Activated CD8-positive, alpha-beta memory T cell treated with anti-CD3 and anti-CD28 coated beads, Interleukin-2, amount 10 ng/mL, durations not matched to agents 7 days and 5 days (primary cell): ENCODE measurements at regions not wholly inside any gene's neighbourhood (a gene's known extent, or its start where the extent isn't known, plus 50 kb on each side); places are given as distances from the start of the nearest gene placed in this dataset.
"Not testable (repeated sequence)": the region's sequence is repeated elsewhere in the genome, so short reads cannot be mapped to it uniquely, and the experiment has no call there.

Source experiments
- ATAC-seq: fragments of 150-1000 bp; cut with Tn5 transposase; one replicate; pipeline ENCODE4 v1.10.0; 2021; ENCODE audit warnings: moderate library complexity
- CTCF ChIA-PET: fragments of 350-600 bp; sonication (Branson Sonifier 250); formaldehyde crosslinking; loops from one replicate; lab custom pipeline; 2021; ENCODE audit warnings: antibody characterized with exemption; lab: Charles Lee
- DNase-seq: peaks from one replicate; pipeline ENCODE4 v3.0.0-alpha.2; 2020
- H3K27ac Mint-ChIP-seq: one replicate; pipeline ENCODE4 v1.8.0; 2021; ENCODE audit warnings: mild to moderate bottlenecking, mixed read lengths
- H3K27me3 Mint-ChIP-seq: one replicate; pipeline ENCODE4 v1.8.0; 2021; ENCODE audit warnings: mixed read lengths
- H3K36me3 Mint-ChIP-seq: one replicate; pipeline ENCODE4 v1.8.0; 2021; ENCODE audit warnings: mild to moderate bottlenecking, mixed read lengths
- H3K4me1 Mint-ChIP-seq: one replicate; pipeline ENCODE4 v1.8.0; 2021; ENCODE audit warnings: mixed read lengths
- H3K4me3 Mint-ChIP-seq: one replicate; pipeline ENCODE4 v1.8.0; 2021; ENCODE audit warnings: mild to moderate bottlenecking, moderate library complexity, mixed read lengths
- H3K9me3 Mint-ChIP-seq: one replicate; pipeline ENCODE4 v1.8.0; 2022; ENCODE audit warnings: low read depth, mixed read lengths

DNA sequence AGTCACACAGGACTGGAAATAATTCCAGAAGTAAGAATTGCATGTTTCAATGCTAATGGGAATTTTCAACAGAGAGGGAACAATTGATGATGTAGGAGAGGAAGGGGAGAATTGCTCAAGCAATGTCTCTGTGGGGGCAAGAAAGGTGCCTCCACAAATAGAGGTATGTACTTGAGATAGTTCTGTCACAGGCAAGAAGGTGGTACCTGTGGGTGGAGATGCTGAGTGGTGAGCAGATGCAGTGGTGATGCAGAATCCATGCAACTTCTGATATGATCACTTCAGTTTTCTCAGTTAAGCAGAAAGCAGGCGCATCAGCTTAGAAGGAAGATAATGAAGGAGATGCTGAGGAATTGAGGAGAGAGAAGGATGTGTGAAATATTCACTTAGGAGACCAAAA, 55.1 kb upstream of the SEC24B start:
- Mint-ChIP-seq H3K27me3 (peaks cover 17% of the 10 kb centered on the region), H3K4me3 (no peak overlapping the region), H3K36me3 (no peaks in the 10 kb centered on the region), H3K27ac (no peak overlapping the region), H3K4me1 (no peaks in the 10 kb centered on the region), H3K9me3 (no peaks in the 10 kb centered on the region)
- CTCF ChIA-PET, result no interaction called here
- no peak for DNase-seq
- no peak for ATAC-seq

DNA sequence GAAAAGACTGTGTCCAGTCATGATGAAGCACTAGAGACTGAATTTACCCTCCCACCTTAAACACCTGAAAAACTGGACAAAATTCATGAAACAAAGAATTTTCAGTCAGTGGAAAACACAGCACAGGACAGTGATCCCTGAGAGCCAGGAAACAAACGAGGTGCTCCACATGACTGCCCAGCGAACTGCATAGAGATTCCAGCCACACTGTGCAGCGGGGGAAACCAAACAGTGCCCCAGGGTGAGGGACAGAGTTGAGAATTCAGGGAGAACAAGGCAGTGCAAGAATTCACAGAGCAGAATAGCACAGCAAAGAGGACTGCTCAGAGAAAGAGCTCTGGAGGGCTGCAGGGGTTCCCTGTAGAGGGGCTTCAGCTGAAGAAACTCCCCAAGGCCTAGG, 55.5 kb upstream of the SEC24B start:
- CTCF ChIA-PET, result no interaction called here
- no peaks in the 10 kb centered on the region for H3K4me1 Mint-ChIP-seq
- H3K27me3 Mint-ChIP-seq, result peaks cover 21% of the 10 kb centered on the region
- H3K4me3 Mint-ChIP-seq, result no peak overlapping the region
- no peaks in the 10 kb centered on the region for H3K36me3 Mint-ChIP-seq
- H3K27ac Mint-ChIP-seq, result no peak overlapping the region
- DNase-seq (no peak), ATAC-seq (no peak)
- no peaks in the 10 kb centered on the region for H3K9me3 Mint-ChIP-seq

DNA sequence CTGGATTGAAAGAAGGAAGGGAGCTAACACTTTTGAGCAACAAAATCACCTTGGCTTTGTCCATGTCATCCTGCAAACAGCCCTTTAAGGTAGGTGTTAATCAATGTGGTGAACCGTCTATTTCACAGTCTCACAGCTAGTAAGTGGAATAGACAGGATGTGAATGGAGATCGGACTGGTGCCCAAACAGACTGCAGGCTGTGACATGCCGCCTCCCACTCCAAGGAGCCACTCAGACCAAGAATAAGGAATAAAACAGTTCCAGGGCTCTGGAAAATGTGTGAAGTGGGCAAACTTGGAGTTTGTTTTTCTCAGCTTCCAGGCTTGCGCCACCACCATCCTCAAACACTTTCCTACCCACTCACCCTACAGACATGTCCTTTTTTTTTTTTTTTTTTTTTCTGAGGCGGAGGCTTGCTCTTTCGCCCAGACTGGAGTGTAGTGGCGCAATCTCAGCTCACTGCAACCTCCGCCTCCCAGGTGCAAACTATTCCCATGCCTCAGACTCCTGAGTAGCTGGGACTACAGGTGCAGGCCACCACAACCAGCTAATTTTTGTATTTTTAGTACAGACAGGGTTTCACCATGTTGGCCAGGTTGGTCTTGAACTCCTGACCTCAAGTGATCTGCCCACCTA, 57.7 kb upstream of the SEC24B start:
- Mint-ChIP-seq H3K4me3 (no peak overlapping the region), H3K27ac (no peak overlapping the region), H3K4me1 (no peaks in the 10 kb centered on the region), H3K27me3 (peaks cover 36% of the 10 kb centered on the region), H3K9me3 (no peaks in the 10 kb centered on the region), H3K36me3 (no peaks in the 10 kb centered on the region)
- ATAC-seq (no peak), DNase-seq (no peak)
- CTCF ChIA-PET, result interaction anchor here (0.7 to 0.8 kb wide), 2 partner anchors 782 to 1142 kb away, joined by 3 read pairs; no protein-coding TSS in a partner anchor

DNA sequence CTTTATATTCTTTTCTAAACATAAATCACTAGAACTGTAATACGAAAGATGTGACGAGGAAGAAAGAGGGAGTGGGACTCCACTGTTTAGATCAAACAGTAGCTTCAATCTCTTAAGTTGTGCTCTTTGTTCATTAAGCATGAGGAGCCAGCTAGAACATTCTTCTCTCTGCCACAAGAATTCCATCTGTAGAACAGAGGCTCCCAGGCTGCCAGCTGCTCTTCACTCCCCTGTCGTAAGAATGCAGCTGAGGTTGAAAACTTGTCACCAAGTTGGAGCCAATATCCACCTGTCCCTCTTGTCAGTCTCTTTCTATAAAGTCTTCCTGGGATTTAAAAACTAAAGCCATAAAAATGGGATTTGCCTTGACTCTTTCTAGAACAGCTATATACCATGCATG, 65.0 kb upstream of the SEC24B start:
- CTCF ChIA-PET, result interaction anchor here (1.1 kb wide), 1 partner anchor 10 kb away, joined by 3 read pairs; no protein-coding TSS in a partner anchor
- ATAC-seq (no peak), DNase-seq (no peak)
- H3K27ac Mint-ChIP-seq, result no peak overlapping the region
- H3K4me1 Mint-ChIP-seq, result peaks cover 3% of the 10 kb centered on the region
- H3K9me3 Mint-ChIP-seq, result no peaks in the 10 kb centered on the region
- H3K27me3 Mint-ChIP-seq, result peaks cover 56% of the 10 kb centered on the region
- no peak overlapping the region for H3K4me3 Mint-ChIP-seq
- H3K36me3 Mint-ChIP-seq, result peaks cover 7% of the 10 kb centered on the region

DNA sequence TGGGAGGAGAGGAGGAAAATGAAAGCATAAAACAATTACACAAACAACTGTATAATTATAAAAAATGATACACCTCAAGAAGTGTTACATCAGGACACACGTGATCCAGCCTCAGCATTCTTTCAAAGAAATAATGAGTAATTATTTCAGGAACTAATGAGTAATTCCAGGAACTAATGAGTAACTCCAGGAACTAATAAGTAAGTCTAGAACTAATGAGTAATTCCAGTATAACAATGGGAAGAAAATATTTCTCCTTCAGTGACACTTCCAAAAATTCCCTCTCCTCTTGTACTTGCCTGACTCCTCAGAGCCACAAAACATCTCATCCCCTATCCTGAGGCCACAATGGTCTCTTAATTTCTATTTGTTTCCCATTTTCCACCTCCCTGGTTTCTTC, 63.5 kb upstream of the COL25A1 start:
- no peak overlapping the region for H3K27ac Mint-ChIP-seq
- DNase-seq (no peak), ATAC-seq (no peak)
- H3K27me3 Mint-ChIP-seq, result peaks cover 52% of the 10 kb centered on the region
- H3K9me3 Mint-ChIP-seq, result no peaks in the 10 kb centered on the region
- no peak overlapping the region for H3K4me3 Mint-ChIP-seq
- H3K36me3 Mint-ChIP-seq, result peaks cover 8% of the 10 kb centered on the region
- H3K4me1 Mint-ChIP-seq, result peaks cover 6% of the 10 kb centered on the region
- CTCF ChIA-PET, result interaction anchor here (0.6 kb wide), 1 partner anchor 157 kb away, joined by 3 read pairs; no protein-coding TSS in a partner anchor

DNA sequence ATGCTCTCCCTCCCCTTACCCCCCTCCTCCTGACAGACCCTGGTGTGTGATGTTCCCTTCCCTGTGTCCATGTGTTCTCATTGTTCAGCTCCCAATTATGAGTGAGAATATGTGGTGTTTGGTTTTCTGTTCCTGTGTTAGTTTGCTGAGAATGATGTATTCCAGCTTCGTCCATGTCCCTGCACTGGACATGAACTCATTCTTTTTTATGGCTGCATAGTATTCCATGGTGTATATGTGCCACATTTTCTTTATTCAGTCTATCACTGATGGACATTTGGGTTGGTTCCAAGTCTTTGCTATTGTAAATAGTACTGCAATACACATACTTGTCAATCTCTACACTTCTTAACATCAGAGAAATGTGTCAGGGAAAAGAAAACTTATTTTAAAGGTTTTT, 62.8 kb upstream of the COL25A1 start:
- ATAC-seq, H3K9me3 Mint-ChIP-seq, H3K4me3 Mint-ChIP-seq, DNase-seq, H3K36me3 Mint-ChIP-seq, H3K27ac Mint-ChIP-seq: not testable (repeated sequence)
- CTCF ChIA-PET, result interaction anchor here (0.6 kb wide), 1 partner anchor 157 kb away, joined by 3 read pairs; no protein-coding TSS in a partner anchor
- peaks cover 54% of the 10 kb centered on the region for H3K27me3 Mint-ChIP-seq
- peaks cover 11% of the 10 kb centered on the region for H3K4me1 Mint-ChIP-seq

DNA sequence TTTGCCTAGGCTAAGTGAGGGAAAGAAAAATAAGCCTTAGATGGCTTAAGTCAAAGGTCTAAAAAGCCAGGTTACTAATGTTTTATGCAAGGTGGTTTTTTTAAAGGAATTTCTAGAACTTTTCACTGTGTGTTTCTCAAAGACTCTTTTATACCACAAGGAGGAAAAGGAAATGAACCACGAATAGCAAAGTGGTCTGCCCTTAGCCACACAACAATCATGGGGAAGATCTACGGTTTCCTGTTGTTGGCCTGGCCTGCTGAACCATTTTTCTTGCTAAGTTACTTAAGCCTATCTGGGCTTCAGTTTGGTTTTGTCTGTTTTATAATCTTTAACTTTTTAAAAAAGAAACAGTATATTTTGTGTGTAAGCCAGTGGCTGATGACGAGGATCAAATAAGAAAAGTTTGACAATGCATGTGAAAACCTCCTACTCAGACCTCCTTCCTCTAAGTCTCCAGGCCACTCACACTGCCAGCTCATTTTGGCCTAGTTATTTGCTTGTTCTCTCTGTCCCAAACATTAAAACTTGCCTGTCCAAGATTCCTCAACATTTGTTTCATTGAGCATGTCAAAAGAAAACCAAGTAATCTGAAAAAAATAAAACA, 56.7 kb upstream of the COL25A1 start:
- H3K4me1 Mint-ChIP-seq, result peaks cover 41% of the 10 kb centered on the region
- peak overlapping the region; percentile 16 for H3K4me3 Mint-ChIP-seq
- DNase-seq (peak; percentile 78), ATAC-seq (peak; percentile 90)
- CTCF ChIA-PET, result interaction anchor here (1.3 to 1.4 kb wide), 2 partner anchors 10 to 11 kb away, joined by 3 read pairs; no protein-coding TSS in a partner anchor
- H3K27ac Mint-ChIP-seq, result peak overlapping the region; percentile 90
- H3K36me3 Mint-ChIP-seq, result peaks cover 23% of the 10 kb centered on the region
- H3K9me3 Mint-ChIP-seq, result peaks cover 4% of the 10 kb centered on the region
- peaks cover 63% of the 10 kb centered on the region for H3K27me3 Mint-ChIP-seq

DNA sequence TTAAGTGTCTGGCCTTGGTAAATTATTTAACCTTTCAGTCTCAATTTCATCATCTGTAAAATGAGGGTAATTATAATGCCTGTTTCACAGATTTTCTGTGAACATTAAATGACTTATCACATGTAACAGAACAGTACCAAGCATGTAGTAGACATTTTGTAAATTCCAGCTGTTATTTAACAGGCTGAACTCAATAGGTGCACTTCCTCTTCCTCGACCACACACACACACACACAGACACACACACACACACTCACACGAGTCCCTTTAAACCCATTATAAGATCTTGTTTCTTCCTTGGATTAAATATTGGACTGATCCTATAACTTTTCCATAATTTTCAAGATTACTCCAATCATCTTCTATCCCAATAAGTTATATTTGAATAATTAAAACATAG, 53.4 kb upstream of the COL25A1 start:
- ATAC-seq, result no peak
- CTCF ChIA-PET, result interaction anchor here (0.7 kb wide), 1 partner anchor 763 kb away, joined by 3 read pairs; no protein-coding TSS in a partner anchor

DNA sequence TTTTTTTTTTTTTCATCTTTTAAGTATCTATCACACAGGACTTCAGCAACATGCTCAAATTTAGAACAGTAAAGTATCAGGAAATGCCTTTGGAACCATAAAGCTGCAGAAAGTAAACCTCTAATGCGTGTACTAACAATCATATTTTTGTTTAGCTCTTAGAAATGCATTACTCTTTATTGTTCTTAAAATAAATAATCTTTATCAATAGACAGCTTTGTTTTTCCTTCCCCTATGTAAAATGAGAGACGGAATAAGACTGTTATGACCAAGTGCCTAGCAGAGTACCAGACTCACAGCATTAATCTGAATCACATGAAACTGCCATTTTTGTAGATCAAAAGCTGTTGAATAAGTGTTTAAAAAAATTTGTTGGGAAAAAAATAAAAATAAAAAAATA, 50.5 kb upstream of the COL25A1 start:
- H3K36me3 Mint-ChIP-seq, result peaks cover 8% of the 10 kb centered on the region
- ATAC-seq (no peak), DNase-seq (no peak)
- H3K9me3 Mint-ChIP-seq, result peaks cover 4% of the 10 kb centered on the region
- H3K4me3 Mint-ChIP-seq, result no peak overlapping the region
- peaks cover 68% of the 10 kb centered on the region for H3K27me3 Mint-ChIP-seq
- peaks cover 10% of the 10 kb centered on the region for H3K4me1 Mint-ChIP-seq
- CTCF ChIA-PET, result no interaction called here
- no peak overlapping the region for H3K27ac Mint-ChIP-seq

More for the DNA sequence above, 53.4 kb upstream of the COL25A1 start:
- H3K27ac Mint-ChIP-seq, result no peak overlapping the region
- DNase-seq, result no peak
- peaks cover 37% of the 10 kb centered on the region for H3K4me1 Mint-ChIP-seq
- H3K36me3 Mint-ChIP-seq, result peaks cover 21% of the 10 kb centered on the region
- H3K27me3 Mint-ChIP-seq, result peaks cover 61% of the 10 kb centered on the region
- no peak overlapping the region for H3K4me3 Mint-ChIP-seq
- peaks cover 4% of the 10 kb centered on the region for H3K9me3 Mint-ChIP-seq
